ENCODE measurements at regions not wholly inside any gene's neighbourhood (a gene's known extent, or its start where the extent isn't known, plus 50 kb on each side); places are given as distances from the start of the nearest gene placed in this dataset.

GRCh38 chr6:44054721-44055559, 72.3 kb downstream of the MRPL14 start:
- TF ChIP-seq CTCF (IDR thresholded peaks at IDR 0.05) (no peak), EZH2 (IDR thresholded peaks at IDR 0.05; ENCODE audit: borderline replicate concordance, insufficient read depth, low read depth, low read length, poor library complexity, severe bottlenecking) (no peak)

Measured in B cell (primary cell).